ENCODE measurements at regions not wholly inside any gene's neighbourhood (a gene's known extent, or its start where the extent isn't known, plus 50 kb on each side); places are given as distances from the start of the nearest gene placed in this dataset.

DNA sequence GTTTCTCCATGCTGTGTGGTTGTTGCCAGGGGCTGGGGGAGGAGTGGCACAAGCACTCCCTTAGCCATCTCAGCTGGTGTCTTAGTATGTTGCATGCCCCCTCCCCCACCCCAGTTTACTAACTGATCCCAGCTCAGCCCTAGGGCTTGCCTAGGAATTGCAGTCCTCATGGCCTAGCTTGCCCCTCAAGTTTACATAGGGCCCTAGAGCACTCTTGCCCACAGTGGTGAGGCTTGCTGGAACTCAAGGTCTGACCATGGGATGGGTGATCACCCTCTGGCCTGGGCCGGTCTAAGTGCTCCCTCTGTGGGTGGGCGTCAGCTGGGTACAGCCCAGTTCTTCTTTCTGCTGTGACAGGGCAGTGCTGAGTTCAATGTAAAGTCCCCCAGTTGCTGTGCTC, 156.1 kb upstream of the PIEZO2 start:
- TF ChIP-seq, protein P1, sequence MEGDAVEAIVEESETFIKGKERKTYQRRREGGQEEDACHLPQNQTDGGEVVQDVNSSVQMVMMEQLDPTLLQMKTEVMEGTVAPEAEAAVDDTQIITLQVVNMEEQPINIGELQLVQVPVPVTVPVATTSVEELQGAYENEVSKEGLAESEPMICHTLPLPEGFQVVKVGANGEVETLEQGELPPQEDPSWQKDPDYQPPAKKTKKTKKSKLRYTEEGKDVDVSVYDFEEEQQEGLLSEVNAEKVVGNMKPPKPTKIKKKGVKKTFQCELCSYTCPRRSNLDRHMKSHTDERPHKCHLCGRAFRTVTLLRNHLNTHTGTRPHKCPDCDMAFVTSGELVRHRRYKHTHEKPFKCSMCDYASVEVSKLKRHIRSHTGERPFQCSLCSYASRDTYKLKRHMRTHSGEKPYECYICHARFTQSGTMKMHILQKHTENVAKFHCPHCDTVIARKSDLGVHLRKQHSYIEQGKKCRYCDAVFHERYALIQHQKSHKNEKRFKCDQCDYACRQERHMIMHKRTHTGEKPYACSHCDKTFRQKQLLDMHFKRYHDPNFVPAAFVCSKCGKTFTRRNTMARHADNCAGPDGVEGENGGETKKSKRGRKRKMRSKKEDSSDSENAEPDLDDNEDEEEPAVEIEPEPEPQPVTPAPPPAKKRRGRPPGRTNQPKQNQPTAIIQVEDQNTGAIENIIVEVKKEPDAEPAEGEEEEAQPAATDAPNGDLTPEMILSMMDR (conservative IDR thresholded peaks at IDR 0.05) = no peak
- no peak for TF ChIP-seq ZFX (IDR thresholded peaks at IDR 0.05)
